DND-41 (cell line): ENCODE measurements at regions not wholly inside any gene's neighbourhood (a gene's known extent, or its start where the extent isn't known, plus 50 kb on each side); places are given as distances from the start of the nearest gene placed in this dataset.

Source experiments
- EZH2 ChIP-seq: IDR thresholded peaks from 3 replicates; pipeline ENCODE4 v1.6.1; 2012; ENCODE audit warnings: borderline replicate concordance, low read depth, mild to moderate bottlenecking, moderate library complexity, low read length, inconsistent platforms; ENCODE audit not compliant: severe bottlenecking
- TF ChIP-seq, protein P1 (sequence below): IDR thresholded peaks from 2 replicates; pipeline ENCODE4 v1.5.1; 2012; ENCODE audit warnings: borderline replicate concordance, low read length, moderate library complexity, mild to moderate bottlenecking; ENCODE audit not compliant: poor library complexity, severe bottlenecking; ENCODE audit errors: extremely low read depth

- TF ChIP-seq, protein P1, sequence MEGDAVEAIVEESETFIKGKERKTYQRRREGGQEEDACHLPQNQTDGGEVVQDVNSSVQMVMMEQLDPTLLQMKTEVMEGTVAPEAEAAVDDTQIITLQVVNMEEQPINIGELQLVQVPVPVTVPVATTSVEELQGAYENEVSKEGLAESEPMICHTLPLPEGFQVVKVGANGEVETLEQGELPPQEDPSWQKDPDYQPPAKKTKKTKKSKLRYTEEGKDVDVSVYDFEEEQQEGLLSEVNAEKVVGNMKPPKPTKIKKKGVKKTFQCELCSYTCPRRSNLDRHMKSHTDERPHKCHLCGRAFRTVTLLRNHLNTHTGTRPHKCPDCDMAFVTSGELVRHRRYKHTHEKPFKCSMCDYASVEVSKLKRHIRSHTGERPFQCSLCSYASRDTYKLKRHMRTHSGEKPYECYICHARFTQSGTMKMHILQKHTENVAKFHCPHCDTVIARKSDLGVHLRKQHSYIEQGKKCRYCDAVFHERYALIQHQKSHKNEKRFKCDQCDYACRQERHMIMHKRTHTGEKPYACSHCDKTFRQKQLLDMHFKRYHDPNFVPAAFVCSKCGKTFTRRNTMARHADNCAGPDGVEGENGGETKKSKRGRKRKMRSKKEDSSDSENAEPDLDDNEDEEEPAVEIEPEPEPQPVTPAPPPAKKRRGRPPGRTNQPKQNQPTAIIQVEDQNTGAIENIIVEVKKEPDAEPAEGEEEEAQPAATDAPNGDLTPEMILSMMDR = no peak
- no peak for TF ChIP-seq EZH2
These were observed 695.0 kb upstream of the MAP3K7 start for GRCh38 chr6:91281901-91282300.
